Dermis blood vessel endothelial cell (primary cell): ENCODE measurements at regions not wholly inside any gene's neighbourhood (a gene's known extent, or its start where the extent isn't known, plus 50 kb on each side); places are given as distances from the start of the nearest gene placed in this dataset.

Experiments
- DNase-seq: peaks from one replicate; pipeline ENCODE4 v3.0.0; 2010

GRCh38 chr12:74817499-74817898, 279.9 kb downstream of the ATXN7L3B start:
- no peak for DNase-seq

DNA sequence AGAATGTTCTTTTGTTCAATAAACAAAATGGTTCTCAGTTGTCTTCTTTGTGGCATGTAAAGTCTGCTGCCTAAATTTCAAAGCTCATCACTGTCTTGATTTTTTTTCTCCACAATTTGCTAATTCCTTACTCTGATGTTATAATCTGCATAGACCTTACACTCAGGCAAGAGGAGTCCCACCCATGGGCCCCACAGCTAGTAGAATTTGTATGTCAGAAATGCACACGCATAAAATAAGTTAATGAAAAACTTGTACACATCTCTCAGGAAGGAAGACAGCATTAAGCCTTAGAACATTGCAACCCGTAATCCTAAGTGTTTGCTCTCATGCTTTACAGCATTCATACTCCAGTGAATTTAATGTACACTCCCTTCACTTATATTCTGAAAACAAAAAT, 280.8 kb downstream of the ATXN7L3B start:
- DNase-seq, result no peak

- DNase-seq, result no peak
Measured at GRCh38 chr12:74820324-74820723, 282.7 kb downstream of the ATXN7L3B start.

- no peak for DNase-seq
Measured at GRCh38 chr12:74836567-74836966, 298.9 kb downstream of the ATXN7L3B start.

GRCh38 chr12:74846116-74846515, 308.5 kb downstream of the ATXN7L3B start:
- DNase-seq, result no peak

DNA sequence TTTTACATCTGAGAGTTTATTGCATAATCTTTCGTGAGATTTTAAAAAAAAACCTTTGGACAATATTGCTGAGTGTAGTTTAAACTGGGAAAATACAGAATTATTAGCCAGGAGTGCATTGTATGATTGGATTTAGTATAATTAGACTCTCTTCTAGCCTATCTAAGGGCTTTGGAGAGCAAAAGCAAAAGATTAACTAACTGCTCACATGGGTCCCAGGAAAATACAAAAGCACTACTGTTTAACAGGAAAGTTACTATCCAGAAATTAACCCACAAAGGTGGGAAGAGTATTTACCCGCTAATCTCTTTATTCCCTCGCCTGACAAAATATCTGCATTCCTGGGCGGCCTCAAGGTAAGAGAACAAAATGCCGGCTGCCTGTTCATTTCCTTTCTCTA, 309.5 kb downstream of the ATXN7L3B start:
- DNase-seq, result no peak

GRCh38 chr12:74848006-74848405, 310.4 kb downstream of the ATXN7L3B start:
- no peak for DNase-seq

GRCh38 chr12:74849801-74850200, 312.2 kb downstream of the ATXN7L3B start:
- DNase-seq, result no peak

DNA sequence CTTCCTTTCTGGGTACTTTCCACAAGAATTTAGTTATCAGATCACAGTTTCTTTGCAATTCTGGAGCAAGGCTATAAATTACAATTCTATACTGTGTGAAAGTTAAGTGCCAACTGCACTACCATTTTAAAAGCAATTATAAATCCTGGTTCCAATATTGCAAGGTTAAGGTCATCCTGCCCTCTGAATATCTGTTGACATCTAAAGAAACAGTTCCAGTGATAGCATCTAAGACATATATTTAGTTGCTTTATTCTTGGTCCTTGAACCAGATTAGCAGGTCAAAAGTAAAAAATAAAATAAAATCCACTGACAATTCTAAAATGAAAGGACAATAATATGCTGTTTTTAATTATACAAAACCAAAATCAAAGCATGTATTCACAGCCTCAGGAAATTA, 334.2 kb downstream of the ATXN7L3B start:
- DNase-seq, result no peak

GRCh38 chr12:74885775-74886174, 323.9 kb downstream of the KCNC2 start:
- DNase-seq, result no peak

DNA sequence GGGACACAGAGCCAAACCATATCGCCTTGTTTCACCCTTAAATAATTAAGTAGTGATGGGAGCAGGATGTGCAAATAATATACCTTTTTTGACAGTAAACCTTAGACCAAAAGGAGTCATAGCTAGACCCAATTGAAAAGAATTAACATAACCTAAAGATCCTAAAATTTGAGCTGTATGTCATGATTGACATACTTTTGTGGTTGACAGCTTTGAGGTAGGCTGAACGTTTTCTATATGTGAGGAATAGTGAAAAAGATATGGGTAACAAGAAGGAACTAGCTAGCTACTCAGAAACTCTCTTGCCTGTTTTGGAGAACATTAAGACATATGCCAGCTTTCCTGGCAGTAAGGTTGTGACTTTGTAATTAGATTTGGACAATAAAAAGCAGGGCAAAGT, 320.6 kb downstream of the KCNC2 start:
- no peak for DNase-seq

DNA sequence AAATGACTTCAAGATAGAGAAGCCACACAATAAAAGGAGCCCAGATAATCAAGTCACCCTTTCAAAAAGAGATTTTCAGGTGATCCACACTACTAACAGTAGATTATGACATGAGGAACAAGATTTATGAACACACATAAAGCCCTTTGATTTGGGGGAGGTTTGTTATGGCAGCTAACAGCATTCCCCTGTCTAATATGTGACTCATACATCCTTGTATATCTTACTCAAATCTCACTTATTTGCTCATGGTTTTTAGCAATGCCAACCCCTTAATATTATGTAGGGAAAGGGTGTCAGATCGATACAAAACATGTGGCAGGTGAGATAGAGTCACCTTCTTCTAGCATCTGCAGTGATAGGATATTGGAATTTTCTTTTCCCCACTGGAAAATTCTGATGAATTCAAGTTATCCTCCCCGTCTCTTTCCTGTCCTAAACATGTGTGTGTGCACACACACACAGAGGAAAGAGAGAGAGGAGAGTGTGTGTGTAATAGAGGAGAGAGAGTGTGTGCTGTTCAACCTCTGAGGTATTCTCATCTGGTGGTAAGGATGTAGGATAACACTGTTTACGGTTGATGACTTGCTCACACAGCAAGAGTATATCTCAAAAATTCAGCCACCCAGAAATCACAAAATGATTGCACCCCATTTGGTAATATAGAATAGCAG, 319.9 kb downstream of the KCNC2 start:
- DNase-seq, result peak; percentile 10

DNA sequence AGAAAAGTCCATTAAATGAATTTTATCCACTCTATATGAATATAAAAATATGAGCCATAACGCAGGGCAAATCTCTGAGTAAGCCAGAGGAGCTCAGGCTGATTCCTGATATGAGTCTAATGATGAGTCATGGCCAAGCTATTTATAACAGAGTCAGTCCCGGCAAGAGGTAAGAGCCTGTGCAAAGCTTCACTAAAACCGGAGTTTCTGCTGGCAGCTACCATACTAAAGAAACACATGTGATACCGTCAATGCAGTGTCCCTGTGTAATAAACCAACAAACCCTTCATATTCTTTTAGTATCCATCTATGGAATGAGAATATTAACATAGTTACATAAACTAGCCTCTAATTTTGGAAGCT, 319.4 kb downstream of the KCNC2 start:
- DNase-seq, result peak; percentile 58

GRCh38 chr12:74891083-74891668, 318.5 kb downstream of the KCNC2 start:
- DNase-seq, result no peak

DNA sequence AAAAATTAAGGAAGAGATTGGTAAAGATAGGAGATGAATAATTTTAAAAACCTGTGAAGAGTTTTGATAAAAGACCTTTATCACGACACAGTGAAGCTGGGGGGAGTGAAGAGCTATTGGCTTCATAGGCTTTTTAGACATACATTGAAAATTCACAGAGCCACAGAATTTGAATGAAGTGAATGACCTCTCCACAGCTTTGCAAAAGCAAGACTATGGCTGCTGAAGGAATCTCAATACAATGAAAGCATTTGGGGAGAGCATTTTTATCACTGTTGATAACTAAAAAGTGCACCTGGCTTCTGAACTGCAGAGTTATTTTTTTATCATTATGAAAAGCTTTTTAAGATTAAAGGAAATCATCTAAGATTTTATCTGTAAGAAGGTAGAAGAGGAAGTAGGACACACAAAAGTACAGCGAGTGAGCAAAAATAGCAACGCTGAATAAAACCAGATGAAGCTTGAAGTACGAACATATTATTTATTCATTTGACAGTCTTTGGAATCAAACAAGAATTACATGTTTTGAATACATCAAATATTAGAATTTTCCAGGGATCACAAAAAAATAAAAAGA, 317.5 kb downstream of the KCNC2 start:
- DNase-seq, result no peak

- no peak for DNase-seq
Measured at GRCh38 chr12:74896186-74896585, 313.5 kb downstream of the KCNC2 start.

DNA sequence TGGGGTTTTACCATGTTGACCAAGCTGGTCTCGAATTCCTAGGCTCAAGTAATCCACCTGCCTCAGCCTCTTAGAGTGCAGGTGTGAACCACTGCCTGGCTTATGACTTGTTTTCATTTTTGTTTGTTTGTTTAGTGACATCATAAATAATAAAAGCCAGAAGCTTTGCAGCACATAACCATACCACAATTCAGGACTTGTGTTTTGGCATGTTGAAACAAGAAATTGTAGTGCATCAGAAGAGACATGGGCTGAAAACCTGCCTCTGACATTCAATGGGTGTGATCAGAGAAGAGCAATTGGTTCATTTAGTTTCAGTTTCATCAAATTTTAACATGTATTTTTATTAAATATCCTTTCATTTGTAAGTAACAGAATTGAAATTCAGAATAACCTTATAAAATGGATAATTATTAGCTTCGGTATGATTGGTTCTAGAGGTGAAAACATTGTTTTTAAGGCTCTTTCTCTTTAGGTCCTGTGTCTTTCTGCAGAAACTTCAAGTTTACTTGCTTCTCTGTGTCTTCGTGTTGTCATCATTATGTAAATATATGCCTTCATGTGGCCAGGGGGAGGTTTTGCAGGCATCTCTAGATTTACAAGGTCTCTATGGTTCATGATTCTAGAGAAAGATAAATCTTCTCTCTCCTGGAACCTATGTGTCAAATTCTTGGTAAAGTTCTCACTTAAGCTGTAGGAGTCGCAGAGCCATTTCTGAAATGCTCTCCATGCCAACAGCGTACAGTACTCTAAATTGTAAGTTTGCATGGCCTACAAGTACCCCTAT, 312.0 kb downstream of the KCNC2 start:
- no peak for DNase-seq

GRCh38 chr12:74899031-74899829, 310.4 kb downstream of the KCNC2 start:
- DNase-seq, result no peak

GRCh38 chr12:74900232-74900631, 309.4 kb downstream of the KCNC2 start:
- DNase-seq, result no peak

DNA sequence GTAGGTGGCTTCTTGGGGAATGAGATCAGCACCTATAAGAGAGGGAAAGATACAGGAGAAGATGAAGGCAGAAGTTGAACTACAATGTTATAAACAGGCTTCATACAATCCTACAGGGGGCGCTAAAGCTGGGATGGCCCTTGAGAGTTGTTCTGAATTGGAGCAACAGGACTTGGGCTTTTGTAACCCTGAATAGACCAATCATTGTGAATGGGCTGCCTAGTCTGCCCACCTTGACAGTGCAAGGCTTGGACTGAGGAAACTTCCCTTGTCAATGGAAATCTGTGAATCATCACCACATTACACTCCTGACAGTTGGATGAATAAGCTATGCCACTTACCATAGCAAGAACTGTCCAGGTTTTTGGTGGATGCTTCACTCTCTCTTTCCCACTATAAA, 306.1 kb downstream of the KCNC2 start:
- no peak for DNase-seq

- no peak for DNase-seq
Measured at GRCh38 chr12:74906224-74906623, 303.4 kb downstream of the KCNC2 start.

DNA sequence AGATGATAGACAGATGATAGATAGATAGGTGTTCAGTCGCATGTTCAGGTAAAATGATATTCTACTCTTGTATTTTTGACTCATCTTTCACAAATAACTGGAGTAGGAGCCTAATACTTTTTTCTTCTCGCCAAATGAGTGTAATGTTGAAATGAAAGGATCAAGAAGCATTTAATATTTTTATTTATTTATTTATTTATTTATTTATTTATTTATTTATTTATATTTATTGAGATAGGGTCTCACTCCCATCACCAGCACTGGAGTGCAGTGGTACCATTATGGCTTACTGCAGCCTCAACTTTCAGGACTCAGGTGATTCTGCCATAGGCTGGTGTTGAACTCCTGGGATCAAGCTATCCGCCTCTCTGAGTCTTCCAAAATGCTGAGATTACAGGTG, 298.8 kb downstream of the KCNC2 start:
- DNase-seq, result no peak

DNA sequence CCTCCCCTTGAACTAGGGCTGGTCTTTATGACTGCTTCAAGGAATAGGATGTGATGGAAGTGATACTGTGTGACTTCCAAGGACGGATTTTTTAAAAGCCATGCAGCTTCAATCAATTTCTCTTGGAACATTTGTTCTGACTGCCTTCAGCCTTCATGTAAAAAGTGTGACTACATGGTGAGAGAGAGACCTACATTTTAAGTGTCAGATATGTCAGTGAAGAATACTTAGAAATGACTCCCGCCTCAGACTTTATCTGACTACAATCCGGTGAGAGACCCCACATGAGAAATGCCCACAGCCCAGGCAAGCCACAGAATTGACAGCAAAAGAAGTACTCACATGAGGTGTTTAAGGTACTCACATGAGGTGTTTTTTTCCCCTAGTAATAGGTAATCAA, 295.3 kb downstream of the KCNC2 start:
- DNase-seq, result no peak
